ENCODE measurements at regions not wholly inside any gene's neighbourhood (a gene's known extent, or its start where the extent isn't known, plus 50 kb on each side); places are given as distances from the start of the nearest gene placed in this dataset.

DNA sequence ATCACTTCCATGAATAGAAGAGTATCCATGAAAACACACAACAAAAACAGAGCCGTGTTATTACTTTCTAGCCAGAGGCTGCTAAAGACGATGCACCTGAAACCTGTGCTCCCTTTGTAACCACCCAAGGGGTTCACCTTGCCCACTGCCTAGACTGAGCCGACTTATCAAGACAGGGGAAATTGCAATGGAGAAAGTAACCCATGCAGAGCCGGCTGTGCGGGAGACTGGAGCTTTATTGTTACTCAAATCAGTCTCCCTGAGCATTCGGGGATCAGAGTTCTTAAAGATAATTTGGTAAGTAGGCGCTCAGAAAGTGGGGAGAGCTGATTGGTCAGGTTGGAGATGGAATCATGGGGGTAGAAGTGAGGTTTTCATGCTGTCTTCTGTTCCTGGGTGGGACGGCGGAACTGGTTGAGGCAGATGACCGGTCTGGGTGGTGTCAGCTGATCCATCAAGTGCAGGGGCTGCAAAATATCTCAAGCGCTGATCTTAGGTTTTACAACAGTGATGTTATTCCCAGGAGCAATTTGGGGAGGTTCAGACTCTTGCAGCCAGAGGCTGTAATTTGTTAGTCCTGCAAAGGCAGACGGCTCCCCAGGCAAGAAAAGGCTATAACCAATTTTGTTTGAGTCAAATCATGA, 366.6 kb downstream of the PREX1 start:
- TF ChIP-seq, protein P1, sequence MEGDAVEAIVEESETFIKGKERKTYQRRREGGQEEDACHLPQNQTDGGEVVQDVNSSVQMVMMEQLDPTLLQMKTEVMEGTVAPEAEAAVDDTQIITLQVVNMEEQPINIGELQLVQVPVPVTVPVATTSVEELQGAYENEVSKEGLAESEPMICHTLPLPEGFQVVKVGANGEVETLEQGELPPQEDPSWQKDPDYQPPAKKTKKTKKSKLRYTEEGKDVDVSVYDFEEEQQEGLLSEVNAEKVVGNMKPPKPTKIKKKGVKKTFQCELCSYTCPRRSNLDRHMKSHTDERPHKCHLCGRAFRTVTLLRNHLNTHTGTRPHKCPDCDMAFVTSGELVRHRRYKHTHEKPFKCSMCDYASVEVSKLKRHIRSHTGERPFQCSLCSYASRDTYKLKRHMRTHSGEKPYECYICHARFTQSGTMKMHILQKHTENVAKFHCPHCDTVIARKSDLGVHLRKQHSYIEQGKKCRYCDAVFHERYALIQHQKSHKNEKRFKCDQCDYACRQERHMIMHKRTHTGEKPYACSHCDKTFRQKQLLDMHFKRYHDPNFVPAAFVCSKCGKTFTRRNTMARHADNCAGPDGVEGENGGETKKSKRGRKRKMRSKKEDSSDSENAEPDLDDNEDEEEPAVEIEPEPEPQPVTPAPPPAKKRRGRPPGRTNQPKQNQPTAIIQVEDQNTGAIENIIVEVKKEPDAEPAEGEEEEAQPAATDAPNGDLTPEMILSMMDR (IDR thresholded peaks at IDR 0.05): no peak
- H3K27me3 ChIP-seq: peaks cover 0 to 51% of the 10 kb centered on the region in 2 donors
- H3K36me3 ChIP-seq: no peaks in the 10 kb centered on the region
- DNase-seq: no peak
- no peaks in the 10 kb centered on the region for H3K4me1 ChIP-seq
- no peak for ATAC-seq
- no peak overlapping the region for H3K4me3 ChIP-seq
- no peaks in the 10 kb centered on the region for H3K9me3 ChIP-seq
- H3K27ac ChIP-seq: no peak overlapping the region
- intact Hi-C loops (cut with DNase I): no loop called here

DNA sequence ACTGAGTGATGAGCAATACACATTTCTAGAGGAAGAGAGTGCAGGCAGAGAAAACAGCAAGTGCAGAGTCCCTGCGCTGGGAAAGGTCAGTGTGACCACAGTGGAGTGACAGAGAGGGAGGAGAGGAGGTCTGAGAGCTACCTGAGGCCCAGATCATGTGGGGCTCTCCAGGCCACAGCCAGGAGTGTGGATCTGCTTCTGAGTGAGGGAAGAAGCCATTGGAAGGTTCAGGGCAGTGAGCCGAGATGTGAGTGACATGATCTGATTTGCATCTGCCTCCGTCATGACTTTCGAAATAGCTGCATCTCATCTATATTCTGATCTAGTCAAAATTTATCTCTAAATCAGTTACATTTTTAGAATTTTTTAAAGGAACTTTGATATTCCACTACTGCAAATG, 367.1 kb downstream of the PREX1 start:
- no peak overlapping the region for H3K27ac ChIP-seq
- DNase-seq (no peak), ATAC-seq (no peak)
- peaks cover 0 to 56% of the 10 kb centered on the region in 2 donors for H3K27me3 ChIP-seq
- H3K9me3 ChIP-seq: no peaks in the 10 kb centered on the region
- intact Hi-C loops (cut with DNase I): no loop called here
- H3K4me1 ChIP-seq: no peaks in the 10 kb centered on the region
- H3K4me3 ChIP-seq: no peak overlapping the region
- no peaks in the 10 kb centered on the region for H3K36me3 ChIP-seq
- TF ChIP-seq, protein P1 (IDR thresholded peaks at IDR 0.05): no peak

DNA sequence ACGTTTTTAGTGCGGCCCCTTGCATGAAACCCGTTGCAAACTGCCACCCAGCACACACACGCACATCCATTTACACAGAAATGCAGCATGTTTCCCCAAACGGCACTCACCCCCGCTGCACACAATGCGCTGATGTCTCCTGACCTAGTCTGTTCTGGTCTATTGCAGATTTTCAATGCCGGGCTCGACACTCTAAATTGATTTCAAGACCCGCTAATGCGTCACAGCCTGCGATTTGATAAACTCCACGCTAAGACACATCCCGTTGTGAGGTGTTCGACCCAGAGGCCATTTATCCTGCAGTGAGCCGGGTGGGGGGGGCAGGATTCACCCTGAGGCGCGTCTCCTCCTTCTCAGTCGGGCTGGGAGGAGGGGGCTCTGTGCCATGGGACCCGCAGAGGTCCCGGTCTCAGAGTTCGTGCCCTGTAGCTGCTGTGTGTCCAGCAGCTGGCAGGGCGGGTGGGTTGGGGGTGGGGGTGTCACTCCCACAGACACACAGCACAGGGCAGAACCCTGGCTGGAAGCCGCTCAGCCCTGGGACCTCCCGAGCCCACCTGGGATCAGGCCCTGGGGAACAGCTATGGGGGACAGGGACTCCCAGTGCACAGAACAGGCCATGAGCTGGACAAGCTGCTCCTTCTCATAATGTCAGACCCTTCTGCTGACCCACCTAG, 367.9 kb downstream of the PREX1 start:
- Histone ChIP-seq H3K27me3 (peaks cover 0 to 64% of the 10 kb centered on the region in 2 donors), H3K4me3 (no peak overlapping the region), H3K27ac (no peak overlapping the region), H3K9me3 (no peaks in the 10 kb centered on the region), H3K4me1 (no peaks in the 10 kb centered on the region), H3K36me3 (no peaks in the 10 kb centered on the region)
- intact Hi-C loops (cut with DNase I): no loop called here
- no peak for ATAC-seq
- DNase-seq: no peak
- TF ChIP-seq, protein P1 (IDR thresholded peaks at IDR 0.05): no peak

DNA sequence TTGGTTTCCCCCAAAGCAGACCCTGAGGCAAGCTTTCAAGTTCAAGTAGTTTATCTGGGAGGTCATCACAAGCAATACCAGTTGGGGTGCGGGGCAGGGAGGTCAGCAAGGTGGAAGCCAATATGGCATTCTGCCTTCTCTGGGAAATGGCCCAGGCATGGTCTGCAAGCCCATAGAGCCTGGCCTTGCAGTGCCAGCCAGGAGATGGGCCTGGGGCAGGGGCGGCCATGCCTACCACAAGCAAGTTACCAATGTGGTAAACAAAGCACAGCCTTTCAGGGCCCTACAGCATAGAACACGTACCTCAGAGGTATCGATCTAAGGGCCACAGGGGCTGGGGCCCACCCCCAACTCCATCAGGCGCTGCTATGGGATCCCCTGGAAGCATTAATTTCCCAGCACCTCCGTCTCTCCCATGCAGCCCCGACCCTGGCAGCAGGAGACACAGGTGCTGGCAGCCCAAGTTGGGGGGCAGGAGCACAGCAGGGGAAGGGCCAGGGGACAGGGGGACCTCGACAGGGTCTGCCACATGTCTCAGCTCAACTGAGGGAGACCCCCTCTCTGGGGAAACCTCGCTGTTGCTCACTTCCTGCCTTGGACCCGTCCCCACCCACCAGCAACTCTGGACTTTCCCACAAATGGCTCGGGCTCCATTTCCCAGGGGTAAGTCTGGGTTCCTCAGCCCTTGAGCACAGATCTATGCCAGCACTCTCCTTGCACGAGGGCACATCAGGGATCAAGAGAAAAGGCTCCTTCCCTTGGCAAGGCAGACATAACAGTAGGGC, 369.0 kb downstream of the PREX1 start:
- no peak for DNase-seq
- Histone ChIP-seq H3K27ac (no peak overlapping the region), H3K36me3 (no peaks in the 10 kb centered on the region), H3K27me3 (peaks cover 0 to 68% of the 10 kb centered on the region in 2 donors), H3K9me3 (no peaks in the 10 kb centered on the region), H3K4me3 (no peak overlapping the region), H3K4me1 (no peaks in the 10 kb centered on the region)
- intact Hi-C loops (cut with DNase I): no loop called here
- no peak for ATAC-seq
- TF ChIP-seq, protein P1 (IDR thresholded peaks at IDR 0.05): no peak

DNA sequence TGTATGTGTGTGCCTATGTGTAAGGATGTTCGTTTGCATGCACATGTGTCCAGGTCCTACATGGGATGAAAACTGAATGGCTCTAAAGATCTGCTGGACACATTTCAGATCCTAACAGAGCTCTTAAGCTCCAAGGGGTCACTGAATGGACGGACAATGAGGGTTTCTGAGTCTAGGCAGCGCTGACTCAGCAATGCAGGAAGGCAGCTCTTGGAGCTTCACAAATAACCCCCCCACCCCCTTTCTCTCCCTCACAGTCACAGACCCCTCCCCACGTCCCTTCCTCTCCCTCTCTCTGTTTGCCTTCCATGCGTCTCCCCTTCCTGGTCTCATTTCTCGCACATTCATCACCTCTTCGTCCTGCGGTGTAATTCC, 369.8 kb downstream of the PREX1 start:
- Histone ChIP-seq H3K4me1 (no peaks in the 10 kb centered on the region), H3K9me3 (no peaks in the 10 kb centered on the region), H3K4me3 (no peak overlapping the region), H3K36me3 (no peaks in the 10 kb centered on the region), H3K27me3 (peaks cover 0 to 73% of the 10 kb centered on the region in 2 donors), H3K27ac (no peak overlapping the region)
- ATAC-seq (no peak), DNase-seq (no peak)
- intact Hi-C loops (cut with DNase I): no loop called here
- TF ChIP-seq, protein P1 (IDR thresholded peaks at IDR 0.05): no peak
